H9 (cell line): ENCODE measurements at regions not wholly inside any gene's neighbourhood (a gene's known extent, or its start where the extent isn't known, plus 50 kb on each side); places are given as distances from the start of the nearest gene placed in this dataset.

ENCODE experiments used
- DNase-seq: peaks from one replicate; pipeline ENCODE4 v3.0.0-alpha.2; 2017
- H2AFZ ChIP-seq: one replicate; pipeline ENCODE4 v1.6.1; 2013; ENCODE audit warnings: mild to moderate bottlenecking, low read length, control low read depth, moderate library complexity
- H2AK5ac ChIP-seq: 2 replicates; pipeline ENCODE4 v1.6.1; 2013; ENCODE audit warnings: low read length, control low read depth, mixed read lengths; ENCODE audit not compliant: insufficient read length
- H2BK120ac ChIP-seq: one replicate; pipeline ENCODE4 v1.6.1; 2013; ENCODE audit warnings: low read depth, mild to moderate bottlenecking, low read length, control low read depth, inconsistent platforms; ENCODE audit not compliant: poor library complexity, severe bottlenecking
- H2BK12ac ChIP-seq: 2 replicates; pipeline ENCODE4 v1.6.1; 2013; ENCODE audit warnings: low read length, control low read depth, mixed read lengths, low read depth; ENCODE audit not compliant: insufficient read length
- H2BK15ac ChIP-seq: 2 replicates; pipeline ENCODE4 v1.6.1; 2013; ENCODE audit warnings: low read depth, low read length, control low read depth
- H2BK20ac ChIP-seq: one replicate; pipeline ENCODE4 v1.6.1; 2013; ENCODE audit warnings: low read depth, mild to moderate bottlenecking, low read length, control low read depth, inconsistent platforms; ENCODE audit not compliant: poor library complexity, severe bottlenecking
- H2BK5ac ChIP-seq: 2 replicates; pipeline ENCODE4 v1.6.1; 2013; ENCODE audit warnings: low read length, control low read depth, mixed read lengths; ENCODE audit not compliant: insufficient read length
- H3K14ac ChIP-seq: 2 replicates; pipeline ENCODE4 v1.6.1; 2013; ENCODE audit warnings: low read length, control low read depth; ENCODE audit not compliant: insufficient read depth
- H3K18ac ChIP-seq: 2 replicates; pipeline ENCODE4 v1.6.1; 2013; ENCODE audit warnings: low read depth, mild to moderate bottlenecking, mixed read lengths, low read length, control low read depth; ENCODE audit not compliant: insufficient read length
- H3K23ac ChIP-seq: 2 replicates; pipeline ENCODE4 v1.6.1; 2013; ENCODE audit warnings: low read length, control low read depth, mixed read lengths, low read depth; ENCODE audit not compliant: insufficient read length
- H3K23me2 ChIP-seq: 2 replicates; pipeline ENCODE4 v1.6.1; 2013; ENCODE audit warnings: low read depth, mild to moderate bottlenecking, mixed read lengths, low read length, control low read depth; ENCODE audit not compliant: insufficient read length, poor library complexity, severe bottlenecking
- H3K27ac ChIP-seq: 2 replicates; pipeline ENCODE4 v1.5.1; 2013; ENCODE audit warnings: low read length, control low read depth, mixed read lengths, low read depth; ENCODE audit not compliant: insufficient read length
- H3K27me3 ChIP-seq: 2 replicates; pipeline ENCODE4 v1.6.1; 2013; ENCODE audit warnings: low read length, control low read depth, inconsistent platforms; ENCODE audit not compliant: insufficient read depth
- H3K4ac ChIP-seq: 2 replicates; pipeline ENCODE4 v1.6.1; 2013; ENCODE audit warnings: low read depth, mild to moderate bottlenecking, control low read depth, inconsistent platforms, low read length, moderate library complexity
- H3K4me1 ChIP-seq: 2 replicates; pipeline ENCODE4 v1.6.1; 2013; ENCODE audit warnings: low read length, control low read depth, inconsistent platforms; ENCODE audit not compliant: insufficient read depth
- H3K4me2 ChIP-seq: 2 replicates; pipeline ENCODE4 v1.6.1; 2013; ENCODE audit warnings: low read length, control low read depth, mixed read lengths; ENCODE audit not compliant: insufficient read length, insufficient read depth
- H3K56ac ChIP-seq: 2 replicates; pipeline ENCODE4 v1.6.1; 2013; ENCODE audit warnings: low read depth, mild to moderate bottlenecking, mixed read lengths, low read length, control low read depth; ENCODE audit not compliant: insufficient read length
- H3K79me1 ChIP-seq: 2 replicates; pipeline ENCODE4 v1.6.1; 2013; ENCODE audit warnings: low read depth, mild to moderate bottlenecking, moderate library complexity, low read length, control low read depth, inconsistent platforms; ENCODE audit not compliant: insufficient read depth, poor library complexity, severe bottlenecking
- H3K79me2 ChIP-seq: 2 replicates; pipeline ENCODE4 v1.6.1; 2013; ENCODE audit warnings: low read length, control low read depth, inconsistent platforms; ENCODE audit not compliant: insufficient read depth
- H3K9ac ChIP-seq: 2 replicates; pipeline ENCODE4 v1.6.1; 2013; ENCODE audit warnings: low read length, control low read depth, mixed read lengths; ENCODE audit not compliant: insufficient read length; ENCODE audit errors: extremely low read depth
- H3K9me3 ChIP-seq: one replicate; pipeline ENCODE4 v1.6.1; 2013; ENCODE audit warnings: low read depth, low read length, inconsistent platforms; ENCODE audit not compliant: control insufficient read depth
- H3T11ph ChIP-seq: one replicate; pipeline ENCODE4 v1.6.1; 2013; ENCODE audit warnings: mild to moderate bottlenecking, low read length, control low read depth, inconsistent platforms
- H4K20me1 ChIP-seq: one replicate; pipeline ENCODE4 v1.6.1; 2013; ENCODE audit not compliant: control insufficient read depth, insufficient read length, insufficient read depth
- H4K5ac ChIP-seq: 2 replicates; pipeline ENCODE4 v1.6.1; 2013; ENCODE audit warnings: low read depth, mild to moderate bottlenecking, mixed read lengths, low read length, control low read depth; ENCODE audit not compliant: insufficient read length
- H4K8ac ChIP-seq: replicated peaks from 2 replicates; pipeline ENCODE4 v1.6.1; 2013; ENCODE audit warnings: low read length, control low read depth, mixed read lengths, low read depth; ENCODE audit not compliant: insufficient read length
- H4K91ac ChIP-seq: 2 replicates; pipeline ENCODE4 v1.6.1; 2013; ENCODE audit warnings: low read depth, mild to moderate bottlenecking, moderate library complexity, mixed read lengths, low read length, control low read depth; ENCODE audit not compliant: insufficient read length
- H3K27ac Mint-ChIP-seq, 3 experiments: 2 replicates in 2 of 3; 3 replicates in 1 of 3; pipeline ENCODE4 v1.8.0; 2020 to 2021; ENCODE audit warnings: mixed read lengths in 3 of 3, mild to moderate bottlenecking in 1 of 3, moderate library complexity in 1 of 3
- H3K27me3 Mint-ChIP-seq: 2 replicates; pipeline ENCODE4 v1.8.0; 2021; ENCODE audit warnings: low read depth, mild to moderate bottlenecking, moderate library complexity, mixed read lengths
- H3K36me3 Mint-ChIP-seq, 3 experiments: 2 replicates in 2 of 3; 3 replicates in 1 of 3; pipeline ENCODE4 v1.8.0; 2020 to 2021; ENCODE audit warnings: low read depth in 3 of 3, mixed read lengths in 3 of 3; ENCODE audit not compliant: insufficient read depth in 1 of 3
- H3K4me1 Mint-ChIP-seq, 2 experiments: 2 replicates each; pipeline ENCODE4 v1.8.0; 2020; ENCODE audit warnings: mixed read lengths in 2 of 2
- H3K4me3 Mint-ChIP-seq, 2 experiments: 2 replicates in 1 of 2; 3 replicates in 1 of 2; pipeline ENCODE4 v1.8.0; 2020 to 2021; ENCODE audit warnings: mild to moderate bottlenecking in 2 of 2, mixed read lengths in 2 of 2, moderate library complexity in 1 of 2
- H3K9me3 Mint-ChIP-seq, 2 experiments: 2 replicates in 1 of 2; 3 replicates in 1 of 2; pipeline ENCODE4 v1.8.0; 2020; ENCODE audit warnings: mild to moderate bottlenecking in 2 of 2, mixed read lengths in 2 of 2, moderate library complexity in 1 of 2
- WGBS: extraction: QIAGEN DNeasy Blood & Tissue Kit; methylation state at CpG from one replicate; pipeline ENCODE4 v1.1.7; 2013; ENCODE audit warnings: missing lambda C conversion rate, low lambda C conversion rate, mixed read lengths; ENCODE audit not compliant: insufficient read length; ENCODE audit errors: extremely low coverage; 5-methylcytosine and 5-hydroxymethylcytosine counted together
- TF ChIP-seq, protein P1 (sequence below): fragments of 200-600 bp; sonication (generic); conservative IDR thresholded peaks from 3 replicates; pipeline ENCODE4 v1.8.0; 2021; ENCODE audit warnings: antibody characterized with exemption, mild to moderate bottlenecking

DNA sequence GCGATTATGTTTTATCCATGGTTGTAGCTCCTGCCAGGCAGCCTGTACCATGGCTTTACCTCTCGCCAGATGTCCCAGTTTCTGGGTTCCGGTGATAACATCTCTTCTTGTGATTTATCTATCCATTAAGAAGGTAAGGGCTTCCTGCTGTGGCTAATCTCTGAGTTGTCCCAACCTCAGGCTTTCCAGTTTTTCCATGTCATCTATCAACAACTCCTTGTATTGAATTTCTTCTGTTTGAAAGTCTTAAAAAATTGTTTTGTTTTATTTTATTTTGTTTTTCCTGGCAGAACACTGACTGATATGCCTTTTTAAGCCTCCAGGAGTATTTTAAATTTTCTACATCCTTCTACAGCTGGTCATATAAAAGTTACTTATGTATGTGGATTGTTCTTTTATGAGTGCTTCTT, 241.9 kb downstream of the ANTXR2 start:
- no peak overlapping the region for H2BK5ac ChIP-seq
- H4K91ac ChIP-seq: no peak overlapping the region
- no peak for DNase-seq
- no peak overlapping the region for H3K27ac ChIP-seq
- Mint-ChIP-seq H3K27ac (no peak overlapping the region), H3K36me3 (0 out of 7 replicates have a peak, but pooled peaks cover 0 to under 1% (median 0%) of the 10 kb centered on the region in 3 experiments), H3K27me3 (no peaks in the 10 kb centered on the region), H3K9me3 (no peaks in the 10 kb centered on the region; a peak in 1 of 5 replicates), H3K4me1 (0 out of 4 replicates have a peak, but pooled peaks cover 0 to 3% of the 10 kb centered on the region in 2 experiments), H3K4me3 (no peak overlapping the region)
- WGBS: no CpG with 5 or more reads among the region's 3 CpGs
- H3K23me2 ChIP-seq: no peaks in the 10 kb centered on the region
- TF ChIP-seq, protein P1, sequence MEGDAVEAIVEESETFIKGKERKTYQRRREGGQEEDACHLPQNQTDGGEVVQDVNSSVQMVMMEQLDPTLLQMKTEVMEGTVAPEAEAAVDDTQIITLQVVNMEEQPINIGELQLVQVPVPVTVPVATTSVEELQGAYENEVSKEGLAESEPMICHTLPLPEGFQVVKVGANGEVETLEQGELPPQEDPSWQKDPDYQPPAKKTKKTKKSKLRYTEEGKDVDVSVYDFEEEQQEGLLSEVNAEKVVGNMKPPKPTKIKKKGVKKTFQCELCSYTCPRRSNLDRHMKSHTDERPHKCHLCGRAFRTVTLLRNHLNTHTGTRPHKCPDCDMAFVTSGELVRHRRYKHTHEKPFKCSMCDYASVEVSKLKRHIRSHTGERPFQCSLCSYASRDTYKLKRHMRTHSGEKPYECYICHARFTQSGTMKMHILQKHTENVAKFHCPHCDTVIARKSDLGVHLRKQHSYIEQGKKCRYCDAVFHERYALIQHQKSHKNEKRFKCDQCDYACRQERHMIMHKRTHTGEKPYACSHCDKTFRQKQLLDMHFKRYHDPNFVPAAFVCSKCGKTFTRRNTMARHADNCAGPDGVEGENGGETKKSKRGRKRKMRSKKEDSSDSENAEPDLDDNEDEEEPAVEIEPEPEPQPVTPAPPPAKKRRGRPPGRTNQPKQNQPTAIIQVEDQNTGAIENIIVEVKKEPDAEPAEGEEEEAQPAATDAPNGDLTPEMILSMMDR: no peak
- no peak overlapping the region for H2BK15ac ChIP-seq
- no peaks in the 10 kb centered on the region for H3K79me2 ChIP-seq
- no peak overlapping the region for H3K14ac ChIP-seq
- H2BK20ac ChIP-seq: no peak overlapping the region
- H4K20me1 ChIP-seq: no peaks in the 10 kb centered on the region
- H3T11ph ChIP-seq: no peak overlapping the region
- H2BK12ac ChIP-seq: no peak overlapping the region
- no peak overlapping the region for H3K18ac ChIP-seq
- H3K9ac ChIP-seq: no peak overlapping the region
- H2BK120ac ChIP-seq: no peak overlapping the region
- H3K27me3 ChIP-seq: no peaks in the 10 kb centered on the region
- H3K4me1 ChIP-seq: no peaks in the 10 kb centered on the region
- no peaks in the 10 kb centered on the region for H3K79me1 ChIP-seq
- no peak overlapping the region for H3K4me2 ChIP-seq
- H2AK5ac ChIP-seq: no peak overlapping the region
- no peak overlapping the region for H3K23ac ChIP-seq
- H3K4ac ChIP-seq: no peak overlapping the region
- no peak overlapping the region for H3K56ac ChIP-seq
- no peak overlapping the region for H4K8ac ChIP-seq
- no peaks in the 10 kb centered on the region for H3K9me3 ChIP-seq
- H4K5ac ChIP-seq: no peak overlapping the region
- no peak overlapping the region for H2AFZ ChIP-seq
